ENCODE measurements at regions not wholly inside any gene's neighbourhood (a gene's known extent, or its start where the extent isn't known, plus 50 kb on each side); places are given as distances from the start of the nearest gene placed in this dataset.

- TF ChIP-seq, protein P1, sequence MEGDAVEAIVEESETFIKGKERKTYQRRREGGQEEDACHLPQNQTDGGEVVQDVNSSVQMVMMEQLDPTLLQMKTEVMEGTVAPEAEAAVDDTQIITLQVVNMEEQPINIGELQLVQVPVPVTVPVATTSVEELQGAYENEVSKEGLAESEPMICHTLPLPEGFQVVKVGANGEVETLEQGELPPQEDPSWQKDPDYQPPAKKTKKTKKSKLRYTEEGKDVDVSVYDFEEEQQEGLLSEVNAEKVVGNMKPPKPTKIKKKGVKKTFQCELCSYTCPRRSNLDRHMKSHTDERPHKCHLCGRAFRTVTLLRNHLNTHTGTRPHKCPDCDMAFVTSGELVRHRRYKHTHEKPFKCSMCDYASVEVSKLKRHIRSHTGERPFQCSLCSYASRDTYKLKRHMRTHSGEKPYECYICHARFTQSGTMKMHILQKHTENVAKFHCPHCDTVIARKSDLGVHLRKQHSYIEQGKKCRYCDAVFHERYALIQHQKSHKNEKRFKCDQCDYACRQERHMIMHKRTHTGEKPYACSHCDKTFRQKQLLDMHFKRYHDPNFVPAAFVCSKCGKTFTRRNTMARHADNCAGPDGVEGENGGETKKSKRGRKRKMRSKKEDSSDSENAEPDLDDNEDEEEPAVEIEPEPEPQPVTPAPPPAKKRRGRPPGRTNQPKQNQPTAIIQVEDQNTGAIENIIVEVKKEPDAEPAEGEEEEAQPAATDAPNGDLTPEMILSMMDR (IDR thresholded peaks at IDR 0.05): no peak
- TF ChIP-seq POLR2A (IDR thresholded peaks at IDR 0.05): no peak
Observed at GRCh38 chr1:90856463-90857007, 139.4 kb upstream of the BARHL2 start.

Data from uterus (tissue), 2 donors.